ENCODE measurements at regions not wholly inside any gene's neighbourhood (a gene's known extent, or its start where the extent isn't known, plus 50 kb on each side); places are given as distances from the start of the nearest gene placed in this dataset.

DNA sequence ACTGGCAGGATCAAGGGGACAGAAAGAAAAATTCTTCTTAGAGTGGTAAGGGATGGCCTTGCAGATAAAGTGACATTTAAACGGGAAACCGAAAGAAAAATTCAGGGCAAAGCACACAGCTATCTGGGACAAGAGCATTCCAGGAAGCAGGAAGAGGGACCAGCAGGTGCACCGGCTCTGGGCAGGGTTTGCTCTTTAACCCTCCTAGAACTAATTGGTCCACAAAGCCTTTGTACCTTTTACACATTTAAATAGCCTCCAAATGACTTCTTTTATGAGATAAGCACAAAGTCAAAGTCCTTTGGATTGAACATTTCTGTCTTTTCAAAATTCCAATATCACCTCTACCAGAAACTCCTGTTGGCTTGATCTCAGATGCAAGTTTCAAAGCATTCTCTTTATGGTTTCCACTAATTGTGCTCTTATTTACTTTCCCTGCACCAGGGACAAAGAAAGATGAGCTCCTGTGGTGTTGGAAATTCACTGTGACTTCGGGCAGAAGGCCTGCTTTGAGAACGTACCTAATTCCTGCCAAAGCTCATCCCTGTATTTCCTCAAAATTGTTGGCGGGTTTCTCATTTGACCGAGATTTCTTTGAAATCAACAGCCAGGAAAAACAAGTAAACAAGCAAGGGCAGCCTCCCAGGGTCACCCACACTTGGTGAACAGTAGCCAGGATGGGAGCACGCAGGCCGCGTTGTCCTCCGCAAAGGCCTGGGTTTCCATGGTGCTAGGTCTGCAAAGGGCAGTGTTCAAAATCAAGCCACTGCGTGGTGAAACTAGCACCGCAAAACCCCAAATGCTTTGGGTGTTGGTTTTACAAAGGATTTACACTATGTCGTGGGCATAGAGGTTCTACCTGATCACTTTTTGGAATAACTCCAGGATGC lies 98.6 kb downstream of the IRS2 start:
- Histone ChIP-seq H3K27ac (ENCODE audit: insufficient read depth, low read length, poor library complexity, severe bottlenecking) (no peak overlapping the region), H3K9me3 (ENCODE audit: control insufficient read depth, low read length) (no peaks in the 10 kb centered on the region), H3K4me1 (ENCODE audit: control insufficient read depth, insufficient read depth, low read length, poor library complexity, severe bottlenecking) (no peaks in the 10 kb centered on the region), H3K4me3 (ENCODE audit: insufficient read depth, low read depth, low read length, poor library complexity, severe bottlenecking) (no peak overlapping the region), H3K36me3 (ENCODE audit: control insufficient read depth, insufficient read depth, low read length) (no peaks in the 10 kb centered on the region), H3K27me3 (replicated peaks; ENCODE audit: control insufficient read depth, insufficient read depth, low read length, poor library complexity, severe bottlenecking) (no peaks in the 10 kb centered on the region)
- DNase-seq, result no peak

DNA sequence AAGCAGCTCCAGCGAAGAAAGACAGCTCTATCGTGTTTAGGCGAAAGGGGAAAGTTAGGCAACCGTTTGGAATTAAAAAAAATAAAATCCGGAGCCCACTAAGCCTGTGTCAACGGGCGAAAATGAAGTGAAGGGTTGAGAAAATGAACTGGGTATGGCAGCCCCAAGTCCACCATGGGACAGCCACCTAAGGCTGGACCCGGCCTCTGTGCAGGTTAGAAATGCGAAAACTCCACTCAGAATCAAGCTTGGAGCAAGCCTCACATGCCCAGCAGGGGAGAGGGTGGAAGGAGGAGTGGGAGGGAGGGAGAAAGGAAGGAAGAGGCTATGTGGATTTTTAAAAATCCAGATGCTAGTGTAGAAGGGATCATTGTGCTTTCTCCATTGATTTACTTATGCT lies 101.2 kb downstream of the IRS2 start:
- Histone ChIP-seq H3K4me1 (ENCODE audit: control insufficient read depth, insufficient read depth, low read length, poor library complexity, severe bottlenecking) (no peaks in the 10 kb centered on the region), H3K36me3 (ENCODE audit: control insufficient read depth, insufficient read depth, low read length) (no peaks in the 10 kb centered on the region), H3K27ac (ENCODE audit: insufficient read depth, low read length, poor library complexity, severe bottlenecking) (no peak overlapping the region), H3K9me3 (ENCODE audit: control insufficient read depth, low read length) (no peaks in the 10 kb centered on the region), H3K4me3 (ENCODE audit: insufficient read depth, low read depth, low read length, poor library complexity, severe bottlenecking) (no peak overlapping the region), H3K27me3 (replicated peaks; ENCODE audit: control insufficient read depth, insufficient read depth, low read length, poor library complexity, severe bottlenecking) (no peaks in the 10 kb centered on the region)
- no peak for DNase-seq

DNA sequence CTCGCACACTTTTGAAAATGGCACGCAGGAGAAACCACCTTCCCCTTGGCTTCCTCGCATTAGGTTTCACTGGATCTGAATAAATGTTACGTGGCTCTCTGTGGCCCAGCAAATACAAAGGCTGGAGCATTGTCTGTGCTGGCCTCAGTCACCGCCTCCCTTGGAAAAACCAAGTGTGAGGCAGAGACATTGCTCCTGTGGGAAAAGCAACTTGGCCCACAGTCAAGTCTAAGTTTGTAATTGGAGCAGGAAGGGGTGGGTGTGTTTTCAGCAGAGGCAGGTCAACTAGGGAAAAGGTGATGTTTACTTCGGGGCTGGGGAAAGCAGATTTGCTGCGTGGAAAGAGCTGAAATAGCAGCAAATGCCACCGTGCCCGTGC lies 101.6 kb downstream of the IRS2 start:
- H3K27ac ChIP-seq (ENCODE audit: insufficient read depth, low read length, poor library complexity, severe bottlenecking), result no peak overlapping the region
- no peaks in the 10 kb centered on the region for H3K27me3 ChIP-seq (replicated peaks; ENCODE audit: control insufficient read depth, insufficient read depth, low read length, poor library complexity, severe bottlenecking)
- no peaks in the 10 kb centered on the region for H3K9me3 ChIP-seq (ENCODE audit: control insufficient read depth, low read length)
- no peaks in the 10 kb centered on the region for H3K4me1 ChIP-seq (ENCODE audit: control insufficient read depth, insufficient read depth, low read length, poor library complexity, severe bottlenecking)
- H3K36me3 ChIP-seq (ENCODE audit: control insufficient read depth, insufficient read depth, low read length), result no peaks in the 10 kb centered on the region
- DNase-seq, result no peak
- H3K4me3 ChIP-seq (ENCODE audit: insufficient read depth, low read depth, low read length, poor library complexity, severe bottlenecking), result no peak overlapping the region

DNA sequence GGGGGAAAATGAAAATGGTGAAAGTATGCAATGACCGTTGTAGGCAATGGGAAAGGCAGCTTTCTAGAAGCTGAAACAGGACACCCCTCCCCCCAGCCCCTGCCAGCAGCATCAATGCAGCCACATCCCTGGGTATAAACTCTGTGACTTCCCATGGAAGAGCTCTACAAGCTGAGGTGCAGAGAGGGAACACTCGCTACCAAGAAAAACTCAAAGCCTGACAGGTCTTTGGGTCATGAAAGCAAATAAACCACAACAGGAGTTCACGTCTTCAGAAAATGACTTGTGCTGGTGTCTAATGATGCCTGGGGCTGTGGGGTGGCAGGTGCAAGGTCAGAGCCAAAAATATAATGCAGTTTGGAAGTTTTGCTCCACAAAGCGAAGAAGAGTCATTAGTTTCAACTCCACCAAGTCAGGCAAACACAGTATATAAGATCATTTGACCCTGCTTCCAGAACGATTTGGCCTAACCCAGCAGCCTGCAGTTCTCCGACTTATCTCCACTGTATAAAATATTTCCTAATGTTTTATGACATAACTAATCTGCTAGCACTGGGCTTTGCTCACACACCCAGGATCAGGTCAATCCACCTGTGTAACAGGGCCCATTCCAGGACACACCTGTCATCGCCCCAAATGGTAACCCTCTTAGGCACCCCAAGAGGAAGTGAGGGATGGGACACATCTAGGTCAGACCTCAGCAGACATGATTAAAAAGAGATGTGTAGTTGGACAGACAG lies 102.1 kb downstream of the IRS2 start:
- H3K27ac ChIP-seq (ENCODE audit: insufficient read depth, low read length, poor library complexity, severe bottlenecking), result no peak overlapping the region
- no peak for DNase-seq
- no peaks in the 10 kb centered on the region for H3K4me1 ChIP-seq (ENCODE audit: control insufficient read depth, insufficient read depth, low read length, poor library complexity, severe bottlenecking)
- H3K27me3 ChIP-seq (replicated peaks; ENCODE audit: control insufficient read depth, insufficient read depth, low read length, poor library complexity, severe bottlenecking), result no peaks in the 10 kb centered on the region
- no peaks in the 10 kb centered on the region for H3K9me3 ChIP-seq (ENCODE audit: control insufficient read depth, low read length)
- H3K4me3 ChIP-seq (ENCODE audit: insufficient read depth, low read depth, low read length, poor library complexity, severe bottlenecking), result no peak overlapping the region
- H3K36me3 ChIP-seq (ENCODE audit: control insufficient read depth, insufficient read depth, low read length), result no peaks in the 10 kb centered on the region

DNA sequence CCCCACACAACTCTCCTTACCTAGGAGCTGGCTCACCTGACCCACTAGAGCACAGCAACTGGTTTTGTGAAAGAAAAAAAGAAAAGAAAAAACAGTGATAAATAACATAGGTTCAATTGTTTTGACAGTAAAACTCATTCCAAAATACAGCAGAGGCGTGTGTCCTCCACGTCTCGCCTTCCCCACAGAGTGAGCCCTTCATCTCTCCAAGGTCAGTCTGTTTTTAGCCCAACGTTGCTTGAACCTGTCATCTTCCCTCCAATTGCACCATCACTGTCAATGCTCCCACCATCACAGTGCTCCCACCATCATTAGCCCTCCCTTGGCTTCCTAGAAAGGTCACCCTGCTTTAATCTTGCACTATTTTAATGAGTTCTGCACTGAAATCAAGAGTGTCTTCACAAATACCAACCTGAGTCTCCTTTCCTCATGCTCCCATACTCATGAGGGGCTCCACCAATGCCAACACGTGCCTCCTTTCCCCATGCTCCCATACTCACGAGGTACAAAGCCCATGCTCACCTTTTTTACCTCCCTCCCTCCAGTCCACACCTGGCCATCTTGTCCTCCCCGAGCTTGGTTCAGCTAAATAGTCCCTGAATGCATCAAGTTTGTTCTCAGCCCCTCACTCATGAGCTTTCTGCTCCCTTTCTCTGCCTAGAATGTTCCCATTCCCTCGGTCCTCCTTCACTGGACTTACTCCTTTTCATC lies 103.7 kb downstream of the IRS2 start:
- DNase-seq, result no peak
- Histone ChIP-seq H3K4me3 (ENCODE audit: insufficient read depth, low read depth, low read length, poor library complexity, severe bottlenecking) (no peak overlapping the region), H3K27me3 (replicated peaks; ENCODE audit: control insufficient read depth, insufficient read depth, low read length, poor library complexity, severe bottlenecking) (no peaks in the 10 kb centered on the region), H3K9me3 (ENCODE audit: control insufficient read depth, low read length) (no peaks in the 10 kb centered on the region), H3K4me1 (ENCODE audit: control insufficient read depth, insufficient read depth, low read length, poor library complexity, severe bottlenecking) (no peaks in the 10 kb centered on the region), H3K27ac (ENCODE audit: insufficient read depth, low read length, poor library complexity, severe bottlenecking) (no peak overlapping the region), H3K36me3 (ENCODE audit: control insufficient read depth, insufficient read depth, low read length) (no peaks in the 10 kb centered on the region)

DNA sequence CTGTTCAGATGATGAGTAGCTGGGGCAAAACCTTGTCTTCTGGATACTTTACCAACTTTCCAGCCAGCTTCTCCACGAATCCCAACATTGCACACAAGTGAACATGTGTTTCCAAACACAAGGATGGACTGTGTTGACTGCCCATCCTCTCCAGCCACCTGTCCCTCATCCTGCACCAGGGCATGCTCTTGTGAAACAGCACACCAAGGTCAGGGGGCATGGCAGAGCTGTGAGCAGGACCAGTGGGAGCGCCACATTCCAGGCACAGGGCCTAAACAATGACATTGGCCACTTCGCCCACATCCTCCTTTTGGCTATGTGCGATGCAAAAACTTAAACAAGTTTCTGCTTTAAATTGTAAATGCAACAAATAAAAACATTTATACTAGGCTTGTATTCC lies 105.5 kb downstream of the IRS2 start:
- Histone ChIP-seq H3K27ac (ENCODE audit: insufficient read depth, low read length, poor library complexity, severe bottlenecking) (no peak overlapping the region), H3K36me3 (ENCODE audit: control insufficient read depth, insufficient read depth, low read length) (no peaks in the 10 kb centered on the region), H3K9me3 (ENCODE audit: control insufficient read depth, low read length) (no peaks in the 10 kb centered on the region), H3K4me3 (ENCODE audit: insufficient read depth, low read depth, low read length, poor library complexity, severe bottlenecking) (no peak overlapping the region), H3K27me3 (replicated peaks; ENCODE audit: control insufficient read depth, insufficient read depth, low read length, poor library complexity, severe bottlenecking) (no peaks in the 10 kb centered on the region), H3K4me1 (ENCODE audit: control insufficient read depth, insufficient read depth, low read length, poor library complexity, severe bottlenecking) (no peaks in the 10 kb centered on the region)
- DNase-seq, result no peak

DNA sequence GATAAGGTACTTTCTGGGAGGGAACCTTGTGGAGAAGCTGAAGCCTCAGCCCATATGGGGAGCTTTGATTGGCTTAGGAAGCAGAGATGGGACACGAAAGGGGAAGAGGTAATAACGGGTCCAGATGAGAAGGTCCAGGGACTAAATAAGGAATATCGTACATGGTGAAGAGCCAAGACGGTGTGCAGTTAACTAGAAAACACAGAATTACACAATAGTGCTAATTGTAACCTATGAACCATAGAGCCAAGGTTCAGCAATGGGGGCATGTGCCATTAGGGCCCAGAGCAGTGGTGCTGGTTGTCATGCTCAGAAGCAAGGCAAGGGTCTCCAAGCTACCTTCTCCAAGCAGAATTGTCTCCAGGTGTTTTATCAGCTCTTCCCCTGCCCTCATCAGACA lies 106.1 kb downstream of the IRS2 start:
- Histone ChIP-seq H3K36me3 (ENCODE audit: control insufficient read depth, insufficient read depth, low read length) (no peaks in the 10 kb centered on the region), H3K9me3 (ENCODE audit: control insufficient read depth, low read length) (no peaks in the 10 kb centered on the region), H3K4me1 (ENCODE audit: control insufficient read depth, insufficient read depth, low read length, poor library complexity, severe bottlenecking) (no peaks in the 10 kb centered on the region), H3K27me3 (replicated peaks; ENCODE audit: control insufficient read depth, insufficient read depth, low read length, poor library complexity, severe bottlenecking) (no peaks in the 10 kb centered on the region), H3K4me3 (ENCODE audit: insufficient read depth, low read depth, low read length, poor library complexity, severe bottlenecking) (no peak overlapping the region), H3K27ac (ENCODE audit: insufficient read depth, low read length, poor library complexity, severe bottlenecking) (no peak overlapping the region)
- DNase-seq, result no peak

DNA sequence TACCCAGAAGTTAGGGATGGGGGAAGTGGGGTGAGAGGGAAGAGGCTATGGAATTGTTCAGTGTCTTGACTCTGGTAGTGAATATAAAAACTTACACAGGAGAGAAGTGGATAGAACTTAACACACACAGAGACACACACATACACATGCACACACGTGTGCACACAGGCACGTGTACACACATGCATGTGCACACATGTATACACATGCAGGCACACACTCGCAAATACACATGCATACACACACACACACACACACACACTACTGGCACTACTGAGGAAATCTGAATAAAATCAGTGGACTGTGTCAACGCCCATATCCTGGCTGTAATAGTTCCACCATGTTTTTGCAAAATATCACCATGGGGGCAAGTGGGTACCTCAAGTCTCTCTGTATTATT lies 107.9 kb downstream of the IRS2 start:
- no peaks in the 10 kb centered on the region for H3K4me1 ChIP-seq (ENCODE audit: control insufficient read depth, insufficient read depth, low read length, poor library complexity, severe bottlenecking)
- no peaks in the 10 kb centered on the region for H3K36me3 ChIP-seq (ENCODE audit: control insufficient read depth, insufficient read depth, low read length)
- no peaks in the 10 kb centered on the region for H3K9me3 ChIP-seq (ENCODE audit: control insufficient read depth, low read length)
- DNase-seq, result no peak
- no peaks in the 10 kb centered on the region for H3K27me3 ChIP-seq (replicated peaks; ENCODE audit: control insufficient read depth, insufficient read depth, low read length, poor library complexity, severe bottlenecking)
- no peak overlapping the region for H3K27ac ChIP-seq (ENCODE audit: insufficient read depth, low read length, poor library complexity, severe bottlenecking)
- H3K4me3 ChIP-seq (ENCODE audit: insufficient read depth, low read depth, low read length, poor library complexity, severe bottlenecking), result no peak overlapping the region

DNA sequence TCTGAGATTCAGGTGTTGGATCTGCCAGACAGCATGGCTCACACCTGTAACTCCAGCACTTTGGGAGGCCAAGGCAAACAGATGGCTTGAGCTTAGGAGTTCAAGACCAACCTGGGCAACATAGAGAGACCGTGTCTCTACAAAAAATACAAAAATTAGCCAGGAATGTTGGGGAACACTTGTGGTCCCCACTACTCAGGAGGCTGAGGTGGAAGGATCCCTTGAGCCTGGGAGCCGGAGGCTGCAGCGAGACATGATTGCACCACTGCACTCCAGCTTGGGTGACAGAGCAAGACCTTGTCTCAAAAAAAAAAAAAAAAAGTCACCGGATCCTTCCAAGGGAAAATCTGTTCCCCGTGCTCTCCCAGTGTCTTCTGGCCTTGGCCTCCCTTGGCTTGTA lies 109.2 kb downstream of the IRS2 start:
- no peaks in the 10 kb centered on the region for H3K9me3 ChIP-seq (ENCODE audit: control insufficient read depth, low read length)
- H3K36me3 ChIP-seq (ENCODE audit: control insufficient read depth, insufficient read depth, low read length), result no peaks in the 10 kb centered on the region
- no peak for DNase-seq
- no peaks in the 10 kb centered on the region for H3K27me3 ChIP-seq (replicated peaks; ENCODE audit: control insufficient read depth, insufficient read depth, low read length, poor library complexity, severe bottlenecking)
- no peak overlapping the region for H3K4me3 ChIP-seq (ENCODE audit: insufficient read depth, low read depth, low read length, poor library complexity, severe bottlenecking)
- no peak overlapping the region for H3K27ac ChIP-seq (ENCODE audit: insufficient read depth, low read length, poor library complexity, severe bottlenecking)
- H3K4me1 ChIP-seq (ENCODE audit: control insufficient read depth, insufficient read depth, low read length, poor library complexity, severe bottlenecking), result no peaks in the 10 kb centered on the region

DNA sequence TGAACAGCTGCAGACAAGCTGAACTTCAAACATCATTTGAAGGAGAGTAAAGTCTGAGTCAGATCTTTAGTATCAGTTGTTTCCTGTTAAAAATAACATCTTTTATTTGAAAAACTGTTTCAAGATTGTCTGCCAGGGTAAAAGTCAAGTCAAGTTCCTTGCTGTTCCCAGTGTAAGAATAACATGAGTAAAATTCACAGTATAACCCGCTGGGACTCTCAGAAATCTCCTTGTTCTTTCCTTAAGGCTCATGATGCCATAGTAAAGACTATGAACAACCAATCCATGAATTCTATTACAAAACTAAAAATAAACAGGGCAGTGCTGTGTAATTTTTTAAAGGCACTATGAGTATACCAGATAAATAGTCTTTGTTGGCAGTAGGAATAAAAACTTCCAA lies 112.9 kb downstream of the IRS2 start:
- Histone ChIP-seq H3K27me3 (replicated peaks; ENCODE audit: control insufficient read depth, insufficient read depth, low read length, poor library complexity, severe bottlenecking) (no peaks in the 10 kb centered on the region), H3K27ac (ENCODE audit: insufficient read depth, low read length, poor library complexity, severe bottlenecking) (no peak overlapping the region), H3K4me1 (ENCODE audit: control insufficient read depth, insufficient read depth, low read length, poor library complexity, severe bottlenecking) (no peaks in the 10 kb centered on the region), H3K4me3 (ENCODE audit: insufficient read depth, low read depth, low read length, poor library complexity, severe bottlenecking) (no peak overlapping the region), H3K9me3 (ENCODE audit: control insufficient read depth, low read length) (no peaks in the 10 kb centered on the region), H3K36me3 (ENCODE audit: control insufficient read depth, insufficient read depth, low read length) (no peaks in the 10 kb centered on the region)
- no peak for DNase-seq

All from effector memory CD4-positive, alpha-beta T cell (primary cell).